ENCODE measurements at regions not wholly inside any gene's neighbourhood (a gene's known extent, or its start where the extent isn't known, plus 50 kb on each side); places are given as distances from the start of the nearest gene placed in this dataset.
"Not testable (repeated sequence)": the region's sequence is repeated elsewhere in the genome, so short reads cannot be mapped to it uniquely, and the experiment has no call there.

GRCh38 chr2:145000376-145000775 lies 480.5 kb upstream of the ZEB2 start:
- DNase-seq = no peak

DNA sequence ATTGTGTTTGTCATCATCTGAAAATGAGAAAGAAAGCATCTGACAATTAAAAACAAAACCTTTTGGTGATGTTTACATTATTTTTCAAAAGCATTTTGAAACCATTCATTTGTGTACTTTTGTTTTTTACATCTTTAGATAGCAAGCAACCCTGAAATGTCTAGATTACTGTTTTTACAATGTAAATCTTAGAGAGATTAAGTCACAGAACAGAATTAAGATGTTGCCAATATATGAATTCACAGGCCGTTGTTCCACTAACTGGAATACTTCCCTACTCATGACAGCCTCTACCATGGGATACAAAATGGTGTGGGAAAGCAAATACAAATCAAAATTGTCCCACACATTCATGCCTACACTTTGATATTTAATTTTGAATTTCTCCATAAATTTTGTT lies 480.0 kb upstream of the ZEB2 start:
- DNase-seq = no peak

GRCh38 chr2:144999071-144999875 lies 479.4 kb upstream of the ZEB2 start:
- DNase-seq = no peak

- DNase-seq = no peak
Observed at GRCh38 chr2:144998435-144998834, 478.5 kb upstream of the ZEB2 start.

- no peak for DNase-seq
Observed at GRCh38 chr2:144996225-144996795, 476.4 kb upstream of the ZEB2 start.

DNA sequence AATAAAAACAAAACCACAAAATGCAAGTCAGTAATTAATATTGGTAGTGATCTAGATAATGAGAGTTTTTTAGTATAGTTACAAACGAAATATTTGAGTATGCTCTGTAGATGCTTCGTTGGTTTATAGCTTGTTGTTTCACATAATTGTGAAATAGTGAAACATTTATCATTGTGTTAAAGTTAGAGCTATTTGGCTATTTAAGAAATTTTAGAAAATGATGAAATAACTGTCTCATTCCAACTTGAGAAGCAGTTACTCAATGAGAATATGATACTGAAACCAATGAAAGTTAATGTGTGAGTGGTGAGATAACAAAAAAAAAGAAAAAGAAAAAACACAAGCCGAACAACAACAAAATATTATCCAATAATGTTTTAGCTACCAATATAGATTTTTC lies 475.6 kb upstream of the ZEB2 start:
- no peak for DNase-seq

DNA sequence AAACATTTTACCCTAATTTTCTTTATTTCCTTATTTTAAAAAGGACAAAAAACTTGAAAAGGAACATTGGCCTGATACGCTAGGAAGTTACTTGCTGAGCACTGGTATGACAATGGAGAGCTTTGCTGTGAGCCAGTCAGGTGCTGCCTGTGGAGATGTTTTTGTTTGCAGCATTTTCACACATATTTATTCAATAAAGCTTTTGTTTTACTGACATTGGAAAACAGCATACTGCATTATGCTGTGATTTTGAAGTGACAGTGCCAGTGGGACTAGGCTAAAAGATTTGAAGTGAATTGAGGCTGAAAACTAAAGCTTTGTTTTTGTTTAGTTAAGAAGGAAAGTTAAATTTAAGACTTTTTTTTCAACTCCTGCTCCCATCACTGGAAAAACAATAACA lies 470.7 kb upstream of the ZEB2 start:
- no peak for DNase-seq

GRCh38 chr2:144989579-144990270 lies 469.8 kb upstream of the ZEB2 start:
- DNase-seq = no peak

- DNase-seq = no peak
Observed at GRCh38 chr2:144988591-144988990, 468.7 kb upstream of the ZEB2 start.

- DNase-seq = no peak
Observed at GRCh38 chr2:144986691-144987090, 466.8 kb upstream of the ZEB2 start.

- no peak for DNase-seq
Observed at GRCh38 chr2:144984038-144984437, 464.1 kb upstream of the ZEB2 start.

- no peak for DNase-seq
Observed at GRCh38 chr2:144983107-144983506, 463.2 kb upstream of the ZEB2 start.

DNA sequence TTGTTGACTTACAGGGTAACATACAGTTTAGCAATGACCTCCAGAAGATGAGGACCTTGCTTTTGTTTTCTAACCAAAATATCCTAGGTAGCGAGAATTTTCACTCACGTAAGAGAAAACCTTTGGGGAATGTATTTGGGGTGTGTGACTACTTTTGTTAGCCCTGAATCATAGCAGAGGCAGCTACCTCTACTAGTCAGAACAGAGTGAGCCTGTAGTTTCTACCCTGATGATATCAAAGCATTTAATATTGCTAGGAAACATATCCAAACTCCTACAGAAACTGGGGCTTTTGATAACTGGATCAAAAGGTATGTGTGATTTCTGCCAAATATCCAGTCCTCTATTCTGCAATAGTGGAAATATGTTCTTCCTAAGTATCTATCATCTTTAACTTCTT lies 462.6 kb upstream of the ZEB2 start:
- DNase-seq = no peak

DNA sequence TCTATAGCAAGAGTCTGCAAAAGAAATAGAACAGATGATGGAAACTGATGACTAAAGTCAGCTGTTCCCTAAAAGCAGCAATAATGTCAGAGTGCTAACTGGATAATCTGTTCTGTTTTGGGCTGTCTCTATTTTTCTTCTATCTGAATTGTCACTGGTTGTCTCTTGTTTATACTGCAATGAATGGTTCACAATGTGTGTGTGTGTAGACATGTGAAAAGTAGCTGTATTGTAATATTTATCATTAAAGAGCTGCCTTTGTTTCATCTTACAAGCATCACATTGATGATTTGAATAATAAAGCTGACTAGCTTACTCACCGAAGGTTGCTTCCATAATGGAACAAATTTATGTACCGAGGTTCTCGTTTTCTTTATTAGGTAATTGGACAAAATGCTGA lies 456.0 kb upstream of the ZEB2 start:
- DNase-seq = no peak

DNA sequence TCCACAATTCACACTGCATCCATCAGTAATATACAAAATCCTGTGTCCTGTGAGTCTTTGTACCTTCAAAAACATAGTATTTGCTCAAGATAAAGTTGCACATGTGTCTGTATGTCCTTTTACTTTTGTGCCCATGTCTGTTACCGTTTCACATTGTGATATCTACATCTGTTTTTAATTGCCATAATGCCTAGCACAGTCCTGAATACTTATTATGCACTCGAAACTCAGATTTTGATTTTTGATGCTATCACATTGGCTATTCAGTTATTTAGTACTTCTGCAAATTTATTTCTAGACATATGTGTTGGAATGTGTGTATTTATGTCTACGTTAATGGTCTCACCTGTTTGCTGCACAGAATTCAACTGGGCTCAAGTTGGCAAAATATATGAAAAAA lies 452.8 kb upstream of the ZEB2 start:
- no peak for DNase-seq

GRCh38 chr2:144971786-144972335 lies 451.9 kb upstream of the ZEB2 start:
- DNase-seq = no peak

- not testable (repeated sequence) for DNase-seq
Observed at GRCh38 chr2:144970410-144970809, 450.5 kb upstream of the ZEB2 start.

GRCh38 chr2:144969564-144969963 lies 449.6 kb upstream of the ZEB2 start:
- not testable (repeated sequence) for DNase-seq

GRCh38 chr2:144967961-144968360 lies 448.0 kb upstream of the ZEB2 start:
- no peak for DNase-seq

- DNase-seq = no peak
Observed at GRCh38 chr2:144965172-144965571, 445.3 kb upstream of the ZEB2 start.

GRCh38 chr2:144963031-144963430 lies 443.1 kb upstream of the ZEB2 start:
- DNase-seq = no peak

- DNase-seq = no peak
Observed at GRCh38 chr2:144959416-144959815, 439.5 kb upstream of the ZEB2 start.

GRCh38 chr2:144950899-144951560 lies 431.1 kb upstream of the ZEB2 start:
- no peak for DNase-seq
